H9 (cell line): ENCODE measurements at regions not wholly inside any gene's neighbourhood (a gene's known extent, or its start where the extent isn't known, plus 50 kb on each side); places are given as distances from the start of the nearest gene placed in this dataset.

Experiments
- DNase-seq: peaks from one replicate; pipeline ENCODE4 v3.0.0-alpha.2; 2017
- H2AFZ ChIP-seq: one replicate; pipeline ENCODE4 v1.6.1; 2013; ENCODE audit warnings: mild to moderate bottlenecking, low read length, control low read depth, moderate library complexity
- H2AK5ac ChIP-seq: 2 replicates; pipeline ENCODE4 v1.6.1; 2013; ENCODE audit warnings: low read length, control low read depth, mixed read lengths; ENCODE audit not compliant: insufficient read length
- H2BK120ac ChIP-seq: one replicate; pipeline ENCODE4 v1.6.1; 2013; ENCODE audit warnings: low read depth, mild to moderate bottlenecking, low read length, control low read depth, inconsistent platforms; ENCODE audit not compliant: poor library complexity, severe bottlenecking
- H2BK12ac ChIP-seq: 2 replicates; pipeline ENCODE4 v1.6.1; 2013; ENCODE audit warnings: low read length, control low read depth, mixed read lengths, low read depth; ENCODE audit not compliant: insufficient read length
- H2BK15ac ChIP-seq: 2 replicates; pipeline ENCODE4 v1.6.1; 2013; ENCODE audit warnings: low read depth, low read length, control low read depth
- H2BK20ac ChIP-seq: one replicate; pipeline ENCODE4 v1.6.1; 2013; ENCODE audit warnings: low read depth, mild to moderate bottlenecking, low read length, control low read depth, inconsistent platforms; ENCODE audit not compliant: poor library complexity, severe bottlenecking
- H2BK5ac ChIP-seq: 2 replicates; pipeline ENCODE4 v1.6.1; 2013; ENCODE audit warnings: low read length, control low read depth, mixed read lengths; ENCODE audit not compliant: insufficient read length
- H3K14ac ChIP-seq: 2 replicates; pipeline ENCODE4 v1.6.1; 2013; ENCODE audit warnings: low read length, control low read depth; ENCODE audit not compliant: insufficient read depth
- H3K18ac ChIP-seq: 2 replicates; pipeline ENCODE4 v1.6.1; 2013; ENCODE audit warnings: low read depth, mild to moderate bottlenecking, mixed read lengths, low read length, control low read depth; ENCODE audit not compliant: insufficient read length
- H3K23ac ChIP-seq: 2 replicates; pipeline ENCODE4 v1.6.1; 2013; ENCODE audit warnings: low read length, control low read depth, mixed read lengths, low read depth; ENCODE audit not compliant: insufficient read length
- H3K23me2 ChIP-seq: 2 replicates; pipeline ENCODE4 v1.6.1; 2013; ENCODE audit warnings: low read depth, mild to moderate bottlenecking, mixed read lengths, low read length, control low read depth; ENCODE audit not compliant: insufficient read length, poor library complexity, severe bottlenecking
- H3K27ac ChIP-seq: 2 replicates; pipeline ENCODE4 v1.5.1; 2013; ENCODE audit warnings: low read length, control low read depth, mixed read lengths, low read depth; ENCODE audit not compliant: insufficient read length
- H3K27me3 ChIP-seq: 2 replicates; pipeline ENCODE4 v1.6.1; 2013; ENCODE audit warnings: low read length, control low read depth, inconsistent platforms; ENCODE audit not compliant: insufficient read depth
- H3K4ac ChIP-seq: 2 replicates; pipeline ENCODE4 v1.6.1; 2013; ENCODE audit warnings: low read depth, mild to moderate bottlenecking, control low read depth, inconsistent platforms, low read length, moderate library complexity
- H3K4me1 ChIP-seq: 2 replicates; pipeline ENCODE4 v1.6.1; 2013; ENCODE audit warnings: low read length, control low read depth, inconsistent platforms; ENCODE audit not compliant: insufficient read depth
- H3K4me2 ChIP-seq: 2 replicates; pipeline ENCODE4 v1.6.1; 2013; ENCODE audit warnings: low read length, control low read depth, mixed read lengths; ENCODE audit not compliant: insufficient read length, insufficient read depth
- H3K56ac ChIP-seq: 2 replicates; pipeline ENCODE4 v1.6.1; 2013; ENCODE audit warnings: low read depth, mild to moderate bottlenecking, mixed read lengths, low read length, control low read depth; ENCODE audit not compliant: insufficient read length
- H3K79me1 ChIP-seq: 2 replicates; pipeline ENCODE4 v1.6.1; 2013; ENCODE audit warnings: low read depth, mild to moderate bottlenecking, moderate library complexity, low read length, control low read depth, inconsistent platforms; ENCODE audit not compliant: insufficient read depth, poor library complexity, severe bottlenecking
- H3K79me2 ChIP-seq: 2 replicates; pipeline ENCODE4 v1.6.1; 2013; ENCODE audit warnings: low read length, control low read depth, inconsistent platforms; ENCODE audit not compliant: insufficient read depth
- H3K9ac ChIP-seq: 2 replicates; pipeline ENCODE4 v1.6.1; 2013; ENCODE audit warnings: low read length, control low read depth, mixed read lengths; ENCODE audit not compliant: insufficient read length; ENCODE audit errors: extremely low read depth
- H3K9me3 ChIP-seq: one replicate; pipeline ENCODE4 v1.6.1; 2013; ENCODE audit warnings: low read depth, low read length, inconsistent platforms; ENCODE audit not compliant: control insufficient read depth
- H3T11ph ChIP-seq: one replicate; pipeline ENCODE4 v1.6.1; 2013; ENCODE audit warnings: mild to moderate bottlenecking, low read length, control low read depth, inconsistent platforms
- H4K20me1 ChIP-seq: one replicate; pipeline ENCODE4 v1.6.1; 2013; ENCODE audit not compliant: control insufficient read depth, insufficient read length, insufficient read depth
- H4K5ac ChIP-seq: 2 replicates; pipeline ENCODE4 v1.6.1; 2013; ENCODE audit warnings: low read depth, mild to moderate bottlenecking, mixed read lengths, low read length, control low read depth; ENCODE audit not compliant: insufficient read length
- H4K8ac ChIP-seq: replicated peaks from 2 replicates; pipeline ENCODE4 v1.6.1; 2013; ENCODE audit warnings: low read length, control low read depth, mixed read lengths, low read depth; ENCODE audit not compliant: insufficient read length
- H4K91ac ChIP-seq: 2 replicates; pipeline ENCODE4 v1.6.1; 2013; ENCODE audit warnings: low read depth, mild to moderate bottlenecking, moderate library complexity, mixed read lengths, low read length, control low read depth; ENCODE audit not compliant: insufficient read length
- H3K27ac Mint-ChIP-seq, 3 experiments: 2 replicates in 2 of 3; 3 replicates in 1 of 3; pipeline ENCODE4 v1.8.0; 2020 to 2021; ENCODE audit warnings: mixed read lengths in 3 of 3, mild to moderate bottlenecking in 1 of 3, moderate library complexity in 1 of 3
- H3K27me3 Mint-ChIP-seq: 2 replicates; pipeline ENCODE4 v1.8.0; 2021; ENCODE audit warnings: low read depth, mild to moderate bottlenecking, moderate library complexity, mixed read lengths
- H3K36me3 Mint-ChIP-seq, 3 experiments: 2 replicates in 2 of 3; 3 replicates in 1 of 3; pipeline ENCODE4 v1.8.0; 2020 to 2021; ENCODE audit warnings: low read depth in 3 of 3, mixed read lengths in 3 of 3; ENCODE audit not compliant: insufficient read depth in 1 of 3
- H3K4me1 Mint-ChIP-seq, 2 experiments: 2 replicates each; pipeline ENCODE4 v1.8.0; 2020; ENCODE audit warnings: mixed read lengths in 2 of 2
- H3K4me3 Mint-ChIP-seq, 2 experiments: 2 replicates in 1 of 2; 3 replicates in 1 of 2; pipeline ENCODE4 v1.8.0; 2020 to 2021; ENCODE audit warnings: mild to moderate bottlenecking in 2 of 2, mixed read lengths in 2 of 2, moderate library complexity in 1 of 2
- H3K9me3 Mint-ChIP-seq, 2 experiments: 2 replicates in 1 of 2; 3 replicates in 1 of 2; pipeline ENCODE4 v1.8.0; 2020; ENCODE audit warnings: mild to moderate bottlenecking in 2 of 2, mixed read lengths in 2 of 2, moderate library complexity in 1 of 2
- WGBS: extraction: QIAGEN DNeasy Blood & Tissue Kit; methylation state at CpG from one replicate; pipeline ENCODE4 v1.1.7; 2013; ENCODE audit warnings: missing lambda C conversion rate, low lambda C conversion rate, mixed read lengths; ENCODE audit not compliant: insufficient read length; ENCODE audit errors: extremely low coverage; 5-methylcytosine and 5-hydroxymethylcytosine counted together
- TF ChIP-seq, protein P1 (sequence below): fragments of 200-600 bp; sonication (generic); conservative IDR thresholded peaks from 3 replicates; pipeline ENCODE4 v1.8.0; 2021; ENCODE audit warnings: antibody characterized with exemption, mild to moderate bottlenecking

DNA sequence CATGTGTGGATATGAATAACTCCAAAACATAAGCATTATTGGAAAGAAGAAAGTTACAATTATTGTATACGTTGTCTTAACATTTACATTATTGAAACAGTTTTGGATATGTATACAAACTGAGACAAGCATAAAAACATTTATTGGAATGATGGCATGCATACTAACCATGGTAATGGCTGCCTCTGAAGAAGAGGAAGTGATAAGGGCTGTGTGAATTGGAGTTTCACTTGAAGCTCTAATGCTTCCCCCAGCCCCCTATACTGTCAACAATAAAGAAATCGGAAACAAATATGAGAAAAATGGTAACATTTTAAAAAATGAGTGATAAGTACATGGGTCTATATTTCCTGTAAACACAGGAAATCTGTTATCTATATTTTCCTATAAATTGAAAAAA lies 367.7 kb upstream of the DPYD start:
- no peak overlapping the region for H3K9ac ChIP-seq
- no peaks in the 10 kb centered on the region; the same call in 1 of the 2 replicates for H3K27me3 Mint-ChIP-seq
- H3K56ac ChIP-seq, result no peak overlapping the region
- H3K27ac Mint-ChIP-seq, result no peak overlapping the region
- H2BK15ac ChIP-seq, result no peak overlapping the region
- H3K27ac ChIP-seq, result no peak overlapping the region
- WGBS, result no CpG with 5 or more reads among the region's 2 CpGs
- H4K91ac ChIP-seq, result no peak overlapping the region
- H3K18ac ChIP-seq, result no peak overlapping the region
- H3T11ph ChIP-seq, result no peak overlapping the region
- no peak overlapping the region for H4K8ac ChIP-seq
- H2AK5ac ChIP-seq, result no peak overlapping the region
- H3K9me3 ChIP-seq, result no peaks in the 10 kb centered on the region
- H3K79me2 ChIP-seq, result no peaks in the 10 kb centered on the region
- H3K23me2 ChIP-seq, result no peaks in the 10 kb centered on the region
- no peak overlapping the region for H2BK5ac ChIP-seq
- no peaks in the 10 kb centered on the region for H4K20me1 ChIP-seq
- no peak overlapping the region for H3K4me3 Mint-ChIP-seq
- no peaks in the 10 kb centered on the region for H3K36me3 Mint-ChIP-seq
- no peak overlapping the region for H2AFZ ChIP-seq
- H3K4me2 ChIP-seq, result no peak overlapping the region
- no peak for DNase-seq
- no peak overlapping the region for H2BK12ac ChIP-seq
- no peaks in the 10 kb centered on the region for H3K27me3 ChIP-seq
- H3K4me1 Mint-ChIP-seq, result no peaks in the 10 kb centered on the region
- no peak overlapping the region for H2BK120ac ChIP-seq
- no peaks in the 10 kb centered on the region for H3K4me1 ChIP-seq
- TF ChIP-seq, protein P1, sequence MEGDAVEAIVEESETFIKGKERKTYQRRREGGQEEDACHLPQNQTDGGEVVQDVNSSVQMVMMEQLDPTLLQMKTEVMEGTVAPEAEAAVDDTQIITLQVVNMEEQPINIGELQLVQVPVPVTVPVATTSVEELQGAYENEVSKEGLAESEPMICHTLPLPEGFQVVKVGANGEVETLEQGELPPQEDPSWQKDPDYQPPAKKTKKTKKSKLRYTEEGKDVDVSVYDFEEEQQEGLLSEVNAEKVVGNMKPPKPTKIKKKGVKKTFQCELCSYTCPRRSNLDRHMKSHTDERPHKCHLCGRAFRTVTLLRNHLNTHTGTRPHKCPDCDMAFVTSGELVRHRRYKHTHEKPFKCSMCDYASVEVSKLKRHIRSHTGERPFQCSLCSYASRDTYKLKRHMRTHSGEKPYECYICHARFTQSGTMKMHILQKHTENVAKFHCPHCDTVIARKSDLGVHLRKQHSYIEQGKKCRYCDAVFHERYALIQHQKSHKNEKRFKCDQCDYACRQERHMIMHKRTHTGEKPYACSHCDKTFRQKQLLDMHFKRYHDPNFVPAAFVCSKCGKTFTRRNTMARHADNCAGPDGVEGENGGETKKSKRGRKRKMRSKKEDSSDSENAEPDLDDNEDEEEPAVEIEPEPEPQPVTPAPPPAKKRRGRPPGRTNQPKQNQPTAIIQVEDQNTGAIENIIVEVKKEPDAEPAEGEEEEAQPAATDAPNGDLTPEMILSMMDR, result no peak
- H3K14ac ChIP-seq, result no peak overlapping the region
- no peaks in the 10 kb centered on the region for H3K9me3 Mint-ChIP-seq
- H3K4ac ChIP-seq, result no peak overlapping the region
- no peaks in the 10 kb centered on the region for H3K79me1 ChIP-seq
- no peak overlapping the region for H4K5ac ChIP-seq
- H2BK20ac ChIP-seq, result no peak overlapping the region
- H3K23ac ChIP-seq, result no peak overlapping the region
